Activated T-cell treated with anti-CD3 and anti-CD28 coated beads for 1 hour (primary cell): ENCODE measurements at regions not wholly inside any gene's neighbourhood (a gene's known extent, or its start where the extent isn't known, plus 50 kb on each side); places are given as distances from the start of the nearest gene placed in this dataset.

Source experiments
- DNase-seq: peaks from one replicate; pipeline ENCODE4 v3.0.0-alpha.2; 2020; ENCODE audit warnings: low read depth

DNA sequence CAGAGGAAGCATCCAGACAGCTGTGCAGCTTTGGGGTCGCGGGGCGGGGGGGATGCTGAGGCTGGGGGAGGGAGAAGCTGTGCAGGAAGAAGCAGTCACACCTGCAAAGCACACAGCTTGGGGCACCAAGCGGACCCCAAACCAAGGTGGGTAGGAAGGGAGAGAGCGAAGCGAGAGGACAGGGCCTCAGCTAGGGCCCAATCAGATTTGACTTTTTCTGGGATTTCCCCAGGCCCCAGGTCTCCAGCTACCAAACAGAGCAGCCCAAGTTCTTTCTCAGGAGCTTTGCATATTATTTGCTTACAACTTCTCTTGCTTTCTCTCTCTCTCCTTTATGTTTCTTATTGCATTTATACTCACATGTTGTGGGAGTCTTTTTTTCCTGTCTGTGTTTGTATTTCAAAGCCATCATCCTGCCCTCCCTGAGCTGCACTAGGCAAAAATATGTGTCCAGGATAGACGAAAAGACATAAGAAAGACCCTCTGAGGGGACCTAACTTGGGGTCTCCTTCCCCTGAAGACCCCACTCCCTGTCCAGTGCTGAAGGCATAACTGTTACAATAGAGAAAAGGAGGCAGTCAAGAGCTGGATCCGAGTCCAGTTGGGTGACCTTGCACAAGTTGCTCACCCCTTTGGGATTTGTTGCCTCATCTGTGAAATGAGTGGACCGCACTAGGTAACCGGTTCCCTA lies 50.6 kb upstream of the SMNDC1 start:
- DNase-seq: no peak

GRCh38 chr10:110355922-110356627 lies 51.4 kb upstream of the SMNDC1 start:
- DNase-seq: no peak

- no peak for DNase-seq
These were observed 52.0 kb upstream of the SMNDC1 start for GRCh38 chr10:110356628-110357245.

DNA sequence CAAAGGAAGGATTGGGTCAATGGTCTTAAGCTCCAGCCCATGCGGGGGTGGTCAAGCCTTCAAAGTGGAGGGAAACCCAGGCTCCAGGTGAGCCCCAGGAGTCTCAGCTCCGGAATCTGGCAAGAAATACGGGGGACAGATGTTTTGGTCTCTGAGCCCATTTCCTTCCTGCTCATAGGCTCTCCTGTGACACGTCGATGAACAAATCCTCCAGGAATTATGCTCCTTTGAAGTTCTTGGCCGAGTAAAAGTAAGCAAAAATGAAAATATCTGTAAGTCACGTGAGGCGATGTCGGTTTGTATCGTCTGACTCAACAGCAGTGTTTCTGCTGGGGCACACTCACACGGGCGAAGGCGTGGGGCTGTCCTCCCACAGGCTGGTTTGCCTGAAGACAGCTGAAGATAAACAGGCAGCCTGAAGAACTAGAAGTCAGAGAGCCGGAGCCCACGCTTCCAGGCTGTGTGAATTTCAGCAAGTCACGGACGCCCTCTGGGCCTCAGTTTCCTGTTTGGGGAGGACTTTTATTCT lies 52.6 kb upstream of the SMNDC1 start:
- peak; percentile 30 for DNase-seq

- no peak for DNase-seq
These were observed 53.2 kb upstream of the SMNDC1 start for GRCh38 chr10:110357871-110358270.

DNA sequence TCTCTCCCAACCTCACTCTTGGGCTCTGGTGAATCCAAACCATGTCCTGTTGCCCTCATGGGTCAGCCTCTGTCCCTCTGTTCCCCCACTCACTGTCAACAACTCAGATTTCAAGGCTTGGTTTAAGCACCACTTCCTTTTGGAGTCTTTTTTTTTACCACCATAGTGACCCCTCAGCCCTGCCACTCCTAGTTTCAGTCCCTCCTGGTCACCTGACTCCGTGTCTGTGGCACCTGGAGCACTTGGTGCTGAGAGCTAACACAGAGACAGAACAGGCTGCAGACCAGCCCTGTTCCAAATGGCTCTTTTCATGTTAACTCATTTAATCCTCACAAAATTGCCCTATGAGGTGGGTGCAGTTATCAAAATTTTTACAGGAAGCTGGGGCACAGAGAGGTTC lies 53.6 kb upstream of the SMNDC1 start:
- DNase-seq: no peak

DNA sequence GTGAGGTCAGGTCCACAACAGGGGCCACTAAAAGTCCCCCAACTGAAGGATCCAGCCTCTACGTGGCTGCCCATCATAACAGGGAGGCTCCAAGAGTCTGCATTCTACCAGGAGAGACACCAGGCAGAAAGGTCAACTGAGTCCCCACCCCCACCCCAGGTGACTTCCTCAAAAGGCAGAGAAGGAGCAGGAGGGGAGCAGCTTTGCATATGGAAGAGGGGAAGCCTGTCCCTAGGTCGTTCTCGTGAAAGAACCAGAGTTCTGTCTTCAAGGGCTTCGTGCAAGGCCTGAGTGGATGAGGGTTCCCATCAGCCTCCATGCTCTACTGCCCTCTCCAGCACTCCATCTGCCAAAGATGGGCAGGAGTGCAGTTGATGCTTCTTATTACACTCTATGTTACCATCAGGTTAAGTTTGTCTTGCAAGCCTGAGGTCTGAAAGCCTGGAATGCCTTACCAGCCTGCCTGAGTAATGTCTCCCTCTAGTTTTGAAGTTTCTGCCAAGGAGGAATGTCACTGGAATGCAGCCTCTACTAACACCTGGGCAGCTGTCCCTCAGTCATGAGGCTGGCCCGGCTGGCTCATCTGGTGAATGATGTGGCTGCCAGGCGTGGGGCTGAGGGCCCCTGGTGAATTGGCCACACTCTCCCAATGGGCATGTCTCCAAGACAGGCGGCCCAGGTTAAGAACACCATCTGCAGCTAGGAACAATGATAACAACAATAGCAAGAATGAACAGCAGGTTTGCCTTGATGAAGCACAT lies 54.3 kb upstream of the SMNDC1 start:
- DNase-seq: no peak

- no peak for DNase-seq
These were observed 56.2 kb upstream of the SMNDC1 start for GRCh38 chr10:110360857-110361474.

DNA sequence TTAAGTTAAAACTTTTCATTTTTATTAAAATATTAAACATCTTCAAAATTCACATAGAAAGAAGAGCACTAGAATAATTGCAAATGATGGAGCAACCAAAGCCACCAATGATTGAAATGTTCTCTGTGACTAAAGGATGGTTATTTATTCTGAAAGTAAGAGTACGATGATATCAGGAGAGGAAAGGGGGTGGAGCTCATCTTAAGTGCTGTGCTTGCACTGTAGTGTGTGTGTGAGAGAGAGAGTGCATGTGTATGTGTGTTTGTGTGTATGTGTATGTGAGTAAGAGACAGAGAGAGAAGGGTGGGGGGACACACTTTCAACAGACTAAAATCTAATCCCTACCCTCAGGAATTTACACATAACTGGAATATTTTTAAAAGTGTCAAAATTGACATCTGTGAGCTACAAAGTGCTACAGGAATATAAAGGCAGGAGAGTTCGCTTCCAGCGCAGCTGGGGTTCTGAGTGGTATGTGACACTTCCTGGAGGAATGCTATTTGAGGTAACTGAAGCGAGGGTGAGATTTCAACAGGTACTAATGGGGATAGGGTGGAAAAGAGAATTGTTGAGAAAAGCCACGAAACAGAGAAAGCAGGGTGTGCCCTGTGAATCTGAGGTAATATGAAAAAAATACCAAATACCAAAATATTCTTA lies 57.2 kb upstream of the SMNDC1 start:
- no peak for DNase-seq

DNA sequence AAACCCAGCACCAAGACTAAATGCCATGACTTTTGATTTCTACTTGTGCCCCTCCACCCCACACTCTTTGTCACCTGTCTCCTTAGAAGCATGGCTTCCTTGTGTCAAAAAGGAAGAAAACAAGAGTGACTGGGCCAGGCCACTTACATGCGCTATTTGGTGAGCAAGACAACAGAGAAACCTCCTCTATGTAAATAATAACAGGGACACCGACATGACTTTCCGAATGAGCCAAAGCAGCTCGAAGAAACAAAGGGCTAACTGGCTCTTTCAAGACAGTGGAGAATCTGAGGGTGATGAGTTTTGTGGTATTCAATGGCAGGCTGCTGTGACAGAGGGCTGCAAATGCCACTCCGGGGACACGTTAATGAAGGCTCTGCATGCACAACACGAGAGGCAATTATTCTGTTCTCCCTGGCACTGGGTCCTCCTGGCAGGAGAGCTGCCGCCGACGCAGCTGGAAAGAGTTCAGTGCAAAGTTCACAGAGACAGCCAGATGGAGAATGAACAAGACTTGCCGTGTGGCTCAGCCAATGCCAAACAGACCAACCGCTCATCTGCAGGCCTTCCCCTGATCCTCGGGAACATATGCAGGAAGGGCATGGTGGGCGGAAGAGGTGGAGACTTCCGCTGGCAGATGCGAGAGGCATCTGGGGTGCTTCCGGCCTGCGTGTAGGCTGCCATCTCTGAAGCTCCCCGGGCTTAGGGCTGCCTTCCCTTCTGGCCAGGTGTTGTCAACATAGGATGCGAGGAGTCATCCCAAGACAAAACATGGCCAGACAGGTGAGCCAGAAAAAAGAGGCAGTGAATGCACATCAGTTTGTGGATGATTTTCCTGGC lies 59.1 kb upstream of the SMNDC1 start:
- no peak for DNase-seq

DNA sequence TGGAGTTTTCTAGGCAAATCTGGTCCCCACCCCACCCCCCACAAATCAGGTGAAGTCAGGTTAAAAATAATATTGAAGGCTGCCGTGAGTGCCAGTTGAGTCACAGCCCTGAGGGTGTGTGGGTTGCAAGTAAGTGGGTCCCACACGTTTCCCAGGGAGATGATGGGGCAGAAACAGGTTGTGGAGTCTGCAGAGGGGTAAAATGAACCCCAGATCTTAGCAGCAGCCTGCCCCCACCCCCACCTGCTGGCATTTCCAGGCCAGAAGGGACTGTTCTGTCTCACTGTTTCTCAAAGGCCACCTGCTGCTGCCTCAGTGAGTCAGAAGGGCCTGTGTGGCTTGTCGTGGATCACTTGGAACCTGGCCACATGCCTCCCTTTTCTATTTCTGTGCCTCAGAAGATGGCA lies 59.8 kb upstream of the SMNDC1 start:
- no peak for DNase-seq

DNA sequence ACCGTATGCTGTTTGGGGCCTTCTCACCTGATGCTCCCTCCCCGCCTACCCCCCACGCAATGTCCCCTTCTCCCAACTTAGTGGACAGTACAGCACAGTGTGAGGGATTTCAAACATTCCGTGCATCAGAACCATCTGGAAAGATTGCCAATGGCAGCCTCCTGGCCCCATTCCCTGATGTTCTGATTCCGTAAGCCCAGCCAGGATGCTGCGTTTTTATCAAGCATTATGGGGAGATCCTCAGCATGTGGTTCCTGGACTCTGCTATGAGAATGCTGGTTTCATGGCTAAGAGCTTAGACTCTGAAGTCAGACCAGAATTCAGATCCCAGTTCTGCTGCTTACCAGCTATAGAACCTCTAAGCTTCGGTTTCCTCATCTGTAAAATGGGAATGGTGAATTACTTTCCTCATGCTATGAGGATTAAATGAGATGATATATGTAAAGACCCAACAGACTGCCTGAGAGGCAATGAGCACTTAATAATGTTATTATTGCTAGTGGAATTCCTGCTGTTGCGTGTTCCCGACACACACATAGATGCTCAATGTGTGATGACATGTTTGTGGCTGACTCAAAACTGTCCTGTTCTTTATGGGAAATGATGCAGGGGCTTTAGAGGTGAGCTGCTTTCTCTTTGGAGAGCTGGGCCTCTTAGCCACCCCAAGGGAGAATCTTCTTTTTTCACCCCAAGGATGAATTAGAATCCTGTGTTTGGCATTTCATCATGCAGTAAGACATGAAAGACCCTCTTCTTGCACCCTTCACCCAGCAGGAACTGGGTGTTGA lies 60.8 kb upstream of the SMNDC1 start:
- no peak for DNase-seq

DNA sequence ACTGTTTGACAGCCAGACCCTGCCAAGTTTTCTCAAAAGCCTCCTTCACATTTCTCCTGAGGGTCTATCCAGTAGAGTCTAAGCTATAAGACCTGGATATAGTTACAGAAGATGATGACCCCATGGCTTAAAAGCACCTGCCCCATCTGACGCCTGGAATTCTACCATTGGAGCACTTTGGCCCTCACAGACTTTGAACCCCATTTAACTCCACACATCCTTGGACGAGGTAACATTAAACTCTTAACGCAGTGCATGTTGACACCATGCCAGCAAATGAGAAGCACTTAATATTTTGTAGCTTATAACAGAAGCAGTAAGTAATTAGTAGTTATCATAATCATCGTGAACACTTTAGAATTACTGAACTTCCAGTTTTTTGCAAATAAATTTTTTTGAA lies 61.9 kb upstream of the SMNDC1 start:
- DNase-seq: no peak

GRCh38 chr10:110368002-110368401 lies 63.3 kb upstream of the SMNDC1 start:
- DNase-seq: no peak

DNA sequence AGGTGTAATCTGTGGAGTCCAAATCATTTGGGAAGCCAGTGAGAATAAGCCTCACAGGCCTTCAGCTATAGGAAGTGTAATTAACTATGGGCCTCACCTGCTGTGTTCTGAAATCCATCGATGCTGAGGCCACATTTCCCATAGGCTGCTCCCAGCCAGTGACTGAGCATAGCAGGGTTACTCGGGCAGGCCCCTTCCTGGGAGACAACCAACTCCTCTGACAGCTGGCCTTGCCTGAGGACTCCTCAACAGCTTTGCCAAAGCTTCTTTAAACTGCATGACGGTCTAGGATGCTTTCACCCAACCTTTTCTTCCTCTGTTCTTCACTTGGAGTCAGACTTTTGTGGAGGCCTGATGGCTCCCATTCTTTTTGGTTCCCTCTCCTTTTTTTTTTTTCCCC lies 63.8 kb upstream of the SMNDC1 start:
- no peak for DNase-seq

DNA sequence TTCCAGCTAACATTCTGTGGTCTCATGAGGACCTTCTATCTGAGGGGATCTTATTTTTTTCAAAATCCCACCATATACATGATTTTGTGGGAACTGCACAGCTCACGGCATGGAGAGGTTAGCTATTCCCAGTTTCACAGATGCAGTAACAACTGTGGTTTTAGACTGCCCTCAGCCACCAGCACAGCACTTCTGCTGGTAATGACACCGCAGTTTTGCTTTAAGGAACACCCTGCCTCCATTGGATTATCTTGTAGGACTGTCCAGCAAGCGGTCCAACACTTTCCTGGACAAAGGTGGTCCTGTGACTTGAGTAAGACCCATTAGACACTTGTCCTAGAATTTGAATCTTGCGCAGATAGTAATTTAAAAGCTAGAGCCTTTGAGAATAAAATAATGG lies 65.3 kb upstream of the SMNDC1 start:
- DNase-seq: no peak

DNA sequence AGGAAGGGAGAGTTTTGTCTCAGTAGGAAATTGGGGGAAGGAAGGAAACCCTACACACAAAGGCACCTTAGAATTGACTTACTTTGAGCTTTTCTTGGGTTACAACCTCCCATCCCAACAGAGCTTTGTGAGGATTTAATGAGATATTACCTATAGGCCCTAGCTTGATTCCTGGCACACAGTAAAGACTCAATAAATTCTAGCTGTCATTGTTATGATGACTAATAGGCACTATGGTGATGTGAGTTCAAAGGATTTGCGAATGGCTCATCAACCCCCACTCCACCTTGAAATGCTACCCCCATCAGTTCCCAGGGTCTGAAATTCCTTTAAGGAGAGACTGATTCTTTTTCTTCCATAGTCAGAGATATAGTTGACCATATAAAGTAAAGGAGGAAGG lies 67.9 kb upstream of the SMNDC1 start:
- DNase-seq: no peak

DNA sequence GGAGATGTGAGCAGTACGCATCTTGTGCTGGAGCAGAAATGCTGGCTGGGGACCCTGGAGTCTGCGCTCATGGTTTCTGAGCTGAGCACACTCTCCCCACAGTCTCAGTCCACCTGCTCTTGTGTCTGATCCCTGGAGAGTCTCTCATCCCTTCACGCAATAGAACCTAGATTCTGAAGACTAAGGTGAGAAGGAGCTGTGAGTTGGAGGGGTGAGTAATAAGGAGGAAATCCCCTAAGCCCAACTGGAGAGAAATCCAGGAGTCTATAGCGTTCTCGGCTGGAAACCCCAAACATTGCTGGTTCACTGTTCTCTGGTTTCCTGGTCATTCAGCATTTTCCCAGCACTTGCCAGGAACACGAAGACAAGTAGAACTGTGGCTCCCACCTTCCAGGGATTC lies 68.3 kb upstream of the SMNDC1 start:
- no peak for DNase-seq

GRCh38 chr10:110373857-110374654 lies 69.3 kb upstream of the SMNDC1 start:
- no peak for DNase-seq
